Occipital lobe (tissue), 1 donor: ENCODE measurements at regions not wholly inside any gene's neighbourhood (a gene's known extent, or its start where the extent isn't known, plus 50 kb on each side); places are given as distances from the start of the nearest gene placed in this dataset.
"Not testable (repeated sequence)": the region's sequence is repeated elsewhere in the genome, so short reads cannot be mapped to it uniquely, and the experiment has no call there.

Experiments used
- DNase-seq: peaks from one replicate; lab custom pipeline; 2025; lab: John Stamatoyannopoulos, UW

DNA sequence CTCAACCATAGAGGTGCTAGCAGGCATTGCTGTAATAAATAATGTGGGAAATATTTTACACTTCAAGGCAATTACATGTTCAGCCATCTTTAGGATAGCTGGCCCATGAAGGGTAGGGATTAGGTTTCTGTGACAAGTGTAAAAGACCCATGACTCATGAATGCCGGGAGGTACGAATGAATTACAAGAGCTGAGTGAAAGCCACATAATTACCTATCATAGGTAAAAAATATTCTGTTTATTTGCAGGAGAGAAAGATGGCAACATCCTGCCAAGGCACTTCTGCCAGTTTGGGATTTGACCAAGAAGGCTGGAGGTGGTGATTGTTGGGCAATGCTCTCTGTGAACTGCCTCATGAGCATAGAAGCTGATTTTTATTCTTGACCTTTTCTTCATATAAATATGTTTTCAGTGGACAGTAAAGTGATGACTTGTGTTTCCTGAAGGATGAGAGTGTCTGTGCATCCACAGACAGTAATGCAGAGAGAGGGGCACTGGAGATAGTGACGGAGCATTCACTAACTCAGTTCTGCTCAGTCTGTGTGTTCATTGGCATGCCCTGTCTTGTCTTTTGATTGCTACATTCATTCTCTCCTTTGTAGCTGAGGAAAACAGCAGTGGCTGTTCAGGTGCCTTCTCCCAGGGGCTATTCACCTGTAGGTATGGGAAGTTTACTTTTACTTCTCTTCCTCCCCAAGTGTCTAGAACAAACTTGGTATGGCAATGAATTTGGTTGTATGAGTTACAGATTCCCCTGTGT is 481.1 kb downstream of the TFAP2B start:
- no peak for DNase-seq

- no peak for DNase-seq
Measured at GRCh38 chr6:51300510-51300909, 481.8 kb downstream of the TFAP2B start.

DNA sequence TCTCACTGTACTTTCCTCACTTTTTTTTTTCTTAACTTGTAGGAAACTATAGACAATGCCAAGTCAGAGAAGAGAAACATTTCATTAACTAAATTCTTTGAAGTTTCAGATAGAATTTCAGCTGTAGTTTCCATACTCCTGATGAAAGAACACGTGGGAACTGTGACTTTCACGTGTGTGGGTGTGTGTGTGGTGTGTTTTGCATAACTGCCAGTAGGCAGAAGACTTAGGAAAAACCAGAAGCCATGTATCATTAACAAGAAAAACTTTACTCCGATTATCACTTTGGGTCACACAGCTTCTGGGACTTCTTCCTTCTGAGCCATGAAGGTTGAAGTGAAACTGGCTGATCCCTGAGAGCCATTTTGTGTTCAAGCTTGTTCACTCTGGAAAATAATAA is 483.3 kb downstream of the TFAP2B start:
- no peak for DNase-seq

- DNase-seq = no peak
Measured at GRCh38 chr6:51302431-51302830, 483.8 kb downstream of the TFAP2B start.

- no peak for DNase-seq
Measured at GRCh38 chr6:51303338-51303737, 484.7 kb downstream of the TFAP2B start.

DNA sequence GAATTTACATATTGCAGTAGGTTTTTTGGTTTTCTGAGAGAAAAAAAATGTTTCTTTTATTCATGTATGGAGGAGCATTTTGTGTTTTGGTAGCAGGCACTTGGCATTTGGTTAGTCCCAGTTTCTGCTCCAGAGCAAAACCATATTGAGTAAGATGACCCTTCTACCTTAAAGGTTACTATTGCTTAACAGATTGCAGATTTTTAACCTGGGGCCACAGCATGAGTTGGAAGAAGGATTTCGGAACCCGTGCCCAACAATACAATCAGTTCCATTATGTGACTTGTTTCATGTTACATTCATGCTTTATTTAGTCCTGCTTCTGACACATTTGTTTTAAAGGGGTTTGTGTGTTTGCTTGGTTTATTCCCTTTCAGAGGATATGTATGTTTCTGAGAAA is 496.3 kb downstream of the TFAP2B start:
- DNase-seq = no peak

GRCh38 chr6:51318674-51319073 is 500.0 kb downstream of the TFAP2B start:
- DNase-seq = no peak

DNA sequence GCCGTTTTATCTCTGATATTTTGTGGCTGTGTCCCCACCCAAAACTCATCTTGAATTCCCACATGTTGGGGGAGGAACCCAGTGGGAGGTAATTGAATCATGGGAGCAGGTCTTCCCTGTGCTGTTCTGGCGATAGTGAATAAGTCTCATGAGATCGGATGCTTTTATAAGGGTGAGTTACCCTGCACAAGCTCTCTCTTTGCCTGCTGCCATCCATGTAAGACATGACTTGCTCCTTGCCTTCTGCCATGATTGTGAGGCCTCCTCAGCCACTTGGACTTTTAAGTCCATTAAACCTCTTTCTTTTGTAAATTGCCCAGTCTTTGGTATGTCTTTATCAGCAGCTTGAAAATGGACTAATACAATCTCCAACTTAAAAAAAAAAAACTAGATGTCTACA is 502.8 kb downstream of the TFAP2B start:
- DNase-seq = not testable (repeated sequence)

DNA sequence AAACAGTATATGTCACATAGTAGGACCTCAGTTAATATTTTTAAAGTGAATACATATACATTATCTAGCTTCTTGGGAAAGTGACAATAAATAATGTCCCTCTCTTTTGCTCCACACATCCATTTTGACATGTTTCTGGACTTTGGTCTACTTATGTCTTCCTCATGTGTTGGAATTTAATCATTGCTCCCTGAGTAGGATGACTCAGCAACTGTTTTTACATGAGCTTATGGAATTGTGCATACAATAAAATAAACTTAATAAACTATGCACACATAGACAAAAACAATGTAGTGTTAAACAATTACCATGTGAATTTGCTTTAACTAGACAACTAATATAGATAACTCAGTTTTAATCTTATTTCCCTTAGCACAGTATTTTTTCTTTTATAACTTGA is 503.8 kb downstream of the TFAP2B start:
- DNase-seq = no peak

GRCh38 chr6:51323056-51323455 is 504.4 kb downstream of the TFAP2B start:
- DNase-seq = no peak

- no peak for DNase-seq
Measured at GRCh38 chr6:51330971-51331370, 512.3 kb downstream of the TFAP2B start.

GRCh38 chr6:51335543-51335942 is 516.9 kb downstream of the TFAP2B start:
- DNase-seq = no peak

DNA sequence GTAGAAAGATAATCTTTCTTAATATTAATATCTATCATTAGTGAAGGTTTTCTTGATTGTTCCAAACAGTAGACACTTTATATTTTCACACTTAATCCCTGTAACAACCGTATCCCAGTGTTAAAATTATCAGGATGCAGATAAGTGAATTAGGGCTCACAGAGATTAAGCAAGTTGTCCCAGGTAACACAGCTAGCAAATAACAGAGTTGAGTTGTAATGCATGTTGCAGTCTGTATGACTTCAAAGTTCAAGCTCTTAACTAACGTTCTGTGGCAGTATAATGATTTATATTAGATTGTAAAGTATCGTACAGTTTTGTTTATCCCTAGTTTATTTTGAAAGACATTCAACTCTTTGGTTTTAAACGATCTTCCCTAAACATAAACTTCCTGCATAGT is 517.5 kb downstream of the TFAP2B start:
- no peak for DNase-seq

GRCh38 chr6:51337277-51337676 is 518.6 kb downstream of the TFAP2B start:
- no peak for DNase-seq

DNA sequence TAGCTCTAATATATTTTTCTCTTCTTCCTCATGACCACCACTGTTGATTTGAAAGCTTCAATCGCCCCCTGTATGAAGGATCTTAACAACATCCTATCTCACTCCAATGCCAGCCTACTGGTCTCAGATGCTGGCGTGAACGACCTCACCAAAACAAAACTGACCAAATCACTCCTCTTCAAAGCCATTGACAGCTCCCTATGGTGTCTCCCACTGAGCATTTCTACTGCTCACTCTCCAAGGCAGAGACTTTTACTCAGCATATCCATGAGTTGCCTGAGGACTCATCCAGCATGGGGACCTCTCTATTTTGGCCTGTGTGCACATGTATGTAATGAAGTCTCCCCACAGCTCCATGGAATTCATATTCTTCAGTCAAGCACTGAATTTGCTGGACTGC is 520.4 kb downstream of the TFAP2B start:
- DNase-seq = no peak

DNA sequence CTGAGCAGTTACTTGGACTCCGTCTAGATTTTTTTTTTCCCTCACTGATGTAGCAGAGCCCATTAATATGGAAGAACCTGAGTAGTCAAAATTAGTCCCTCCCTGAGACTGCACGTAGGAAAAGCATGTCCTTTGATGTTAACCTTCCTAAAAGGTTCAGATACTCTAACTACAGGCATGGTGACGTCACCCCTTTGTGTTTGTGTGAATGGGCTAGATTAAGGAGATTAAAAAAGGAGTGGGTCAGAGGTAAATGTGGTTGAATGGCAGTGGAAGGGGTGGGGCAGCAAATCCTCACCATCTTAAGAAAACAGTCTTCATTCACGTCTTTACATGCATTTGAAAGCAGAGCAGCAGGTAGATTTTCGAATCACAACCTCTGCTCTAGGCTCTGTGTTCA is 521.1 kb downstream of the TFAP2B start:
- no peak for DNase-seq

- no peak for DNase-seq
Measured at GRCh38 chr6:51342393-51342792, 523.7 kb downstream of the TFAP2B start.

GRCh38 chr6:51349857-51350256 is 531.2 kb downstream of the TFAP2B start:
- no peak for DNase-seq

GRCh38 chr6:51350308-51350904 is 531.7 kb downstream of the TFAP2B start:
- no peak for DNase-seq

DNA sequence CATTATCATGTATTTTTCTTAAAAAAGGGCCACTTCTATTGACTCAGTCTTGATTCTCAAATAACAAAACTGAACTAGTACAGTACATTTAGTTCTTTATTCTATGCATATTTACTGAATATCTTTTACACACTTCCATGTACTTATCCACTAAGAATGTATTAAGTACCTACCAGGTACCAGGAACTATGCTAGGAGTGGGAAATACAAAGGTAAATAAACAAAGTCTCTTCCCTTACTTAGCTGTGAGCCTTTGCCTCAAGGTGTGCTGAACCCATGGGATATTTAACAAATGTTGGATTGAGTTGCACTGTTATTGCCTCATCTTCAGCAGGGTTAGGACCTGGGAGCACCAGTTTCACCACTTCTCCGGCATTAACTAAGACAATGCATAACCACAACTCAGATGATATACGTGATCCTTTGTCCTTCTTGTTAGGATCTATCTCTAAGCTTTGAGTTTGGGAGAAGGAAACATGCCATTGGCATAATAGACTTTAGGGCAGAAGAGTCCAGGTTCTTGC is 533.9 kb downstream of the TFAP2B start:
- DNase-seq = no peak

DNA sequence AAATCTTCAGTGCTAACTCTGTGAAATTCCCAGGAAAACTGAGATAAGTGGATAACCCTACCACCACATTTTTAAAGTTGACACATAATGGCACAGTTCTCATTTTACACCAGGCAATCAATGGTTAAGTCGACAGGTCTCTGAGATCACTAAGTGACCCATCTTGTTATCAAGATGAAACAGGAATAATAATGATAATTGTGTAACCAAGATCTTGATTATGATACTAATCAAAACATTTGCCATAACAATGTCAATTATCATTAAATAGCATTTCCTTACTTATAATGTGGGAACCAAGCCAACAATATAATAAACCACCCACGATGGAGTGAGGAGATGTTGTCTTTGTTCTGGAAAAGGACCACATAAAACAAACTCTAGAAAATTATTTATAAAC is 541.6 kb downstream of the TFAP2B start:
- DNase-seq = no peak

DNA sequence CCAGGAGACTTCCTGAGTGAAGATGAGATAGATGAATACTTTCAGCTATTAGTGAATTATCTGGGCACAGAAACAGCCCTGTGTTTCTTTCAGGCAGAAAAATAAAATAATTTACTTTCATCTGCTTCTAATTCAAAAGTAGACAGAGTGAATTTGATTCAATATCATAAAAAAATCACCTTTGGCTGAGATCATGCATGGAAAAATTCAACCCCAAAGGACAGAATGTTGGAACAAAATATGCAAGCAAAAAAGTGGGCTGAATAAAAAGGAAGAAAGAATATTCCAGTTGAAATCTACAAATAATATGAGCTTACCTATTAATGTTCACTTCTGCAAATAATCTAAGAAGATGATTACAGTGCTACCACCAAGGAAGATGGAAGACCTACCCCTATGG is 546.9 kb downstream of the TFAP2B start:
- DNase-seq = no peak

- no peak for DNase-seq
Measured at GRCh38 chr6:51369485-51369884, 550.8 kb downstream of the TFAP2B start.
